Stimulated activated effector memory CD8-positive, alpha-beta T cell treated with anti-CD3 and anti-CD28 coated beads, Interleukin-12 subunit alpha, Interleukin-12 subunit beta, amount 100 ng/mL, for 72 hours (primary cell): ENCODE measurements at regions not wholly inside any gene's neighbourhood (a gene's known extent, or its start where the extent isn't known, plus 50 kb on each side); places are given as distances from the start of the nearest gene placed in this dataset.

Experiments
- ATAC-seq: fragments of 150-1000 bp; cut with Tn5 transposase; 2 replicates; pipeline ENCODE4 v1.10.0; 2021
- DNase-seq, 2 donors: peaks; one replicate each; pipeline ENCODE4 v3.0.0; 2021 to 2022; ENCODE audit warnings: low spot score in 2 of 2
- H3K27ac Mint-ChIP-seq: one replicate; pipeline ENCODE4 v1.8.0; 2022; ENCODE audit warnings: mild to moderate bottlenecking, mixed read lengths
- H3K36me3 Mint-ChIP-seq: one replicate; pipeline ENCODE4 v1.8.0; 2022; ENCODE audit warnings: mild to moderate bottlenecking, mixed read lengths
- H3K4me1 Mint-ChIP-seq: one replicate; pipeline ENCODE4 v1.8.0; 2022; ENCODE audit warnings: mixed read lengths
- H3K4me3 Mint-ChIP-seq: one replicate; pipeline ENCODE4 v1.8.0; 2022; ENCODE audit warnings: mild to moderate bottlenecking, mixed read lengths
- H3K9me3 Mint-ChIP-seq: one replicate; pipeline ENCODE4 v1.8.0; 2022; ENCODE audit warnings: mixed read lengths

DNA sequence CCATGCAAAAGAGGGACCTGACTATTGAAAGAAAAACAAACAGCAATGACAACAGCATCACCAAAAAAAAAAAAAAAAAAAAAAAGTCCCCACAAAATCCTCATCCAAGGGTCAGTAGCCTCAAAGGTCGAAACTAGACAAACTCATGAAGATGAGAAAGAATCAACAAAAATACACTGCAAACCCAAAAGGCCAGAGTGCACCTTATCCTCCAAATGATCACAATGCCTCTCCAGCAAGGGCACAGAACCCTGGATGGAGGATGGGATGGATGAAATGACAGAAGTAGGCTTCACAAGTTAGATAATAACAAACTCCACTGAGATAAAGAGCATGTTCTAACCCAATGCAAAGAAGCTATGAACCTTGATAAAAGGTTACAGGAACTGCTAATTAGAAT is 250.4 kb upstream of the GRAMD2B start:
- no peaks in the 10 kb centered on the region for H3K36me3 Mint-ChIP-seq
- H3K27ac Mint-ChIP-seq: no peak overlapping the region
- ATAC-seq (no peak), DNase-seq (no peak)
- peaks cover 35% of the 10 kb centered on the region for H3K9me3 Mint-ChIP-seq
- no peak overlapping the region for H3K4me3 Mint-ChIP-seq
- H3K4me1 Mint-ChIP-seq: no peaks in the 10 kb centered on the region

DNA sequence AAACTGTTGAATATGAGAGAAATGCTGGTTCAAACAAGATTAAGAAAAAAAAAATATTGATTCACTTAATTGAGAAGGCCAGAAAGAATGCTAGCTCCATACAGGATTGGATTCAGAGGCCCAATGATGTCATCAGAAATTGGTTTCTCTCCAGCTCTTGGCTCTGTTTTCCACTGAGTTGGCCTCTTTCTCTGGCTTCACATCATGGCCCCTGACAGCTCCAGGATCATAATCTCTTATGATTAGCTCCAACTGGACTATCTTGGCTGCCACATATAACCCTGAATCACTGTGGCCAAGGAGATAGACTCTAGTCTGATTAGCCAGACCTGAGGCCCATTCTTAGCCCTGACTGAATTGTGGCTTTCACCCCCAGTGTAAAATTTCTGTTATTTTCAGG is 244.7 kb upstream of the GRAMD2B start:
- DNase-seq (no peak), ATAC-seq (no peak)
- Mint-ChIP-seq H3K36me3 (no peaks in the 10 kb centered on the region), H3K4me1 (no peaks in the 10 kb centered on the region), H3K27ac (no peak overlapping the region), H3K9me3 (peaks cover 24% of the 10 kb centered on the region), H3K4me3 (no peak overlapping the region)

DNA sequence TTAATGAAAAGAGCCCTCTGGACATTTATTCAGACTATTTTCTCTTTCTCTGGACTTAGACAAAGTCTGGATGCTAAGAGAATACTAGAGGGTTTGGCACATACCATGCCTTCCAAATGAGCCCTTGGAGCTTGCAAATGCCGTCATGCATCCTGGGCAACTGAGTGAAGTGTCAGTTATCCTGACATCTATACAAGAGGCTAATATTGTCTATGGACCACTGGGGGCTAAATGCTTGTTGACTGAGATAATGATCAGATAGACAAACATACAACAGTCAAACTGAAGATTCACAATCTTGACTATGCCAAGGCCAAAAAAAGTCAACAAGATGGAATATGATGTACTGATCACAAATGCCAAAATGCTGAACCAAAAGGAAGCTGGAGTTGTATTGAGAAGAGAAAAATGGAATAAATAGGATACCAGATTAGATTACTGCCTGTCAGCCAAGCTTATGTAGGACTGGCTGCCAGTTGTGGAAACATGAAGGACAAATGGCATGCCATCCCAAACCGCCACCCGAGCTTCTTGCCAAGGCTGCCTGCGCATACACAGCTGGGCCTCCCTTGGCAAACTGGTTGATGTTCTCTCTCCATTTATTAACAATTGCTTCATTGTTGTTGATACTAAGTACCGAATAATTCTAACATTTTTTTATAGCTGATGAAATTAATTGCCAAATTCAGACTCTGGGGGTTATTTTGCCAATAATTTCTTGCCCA is 240.1 kb upstream of the GRAMD2B start:
- no peak for DNase-seq
- Mint-ChIP-seq H3K27ac (no peak overlapping the region), H3K9me3 (peaks cover 12% of the 10 kb centered on the region), H3K4me1 (no peaks in the 10 kb centered on the region), H3K4me3 (no peak overlapping the region), H3K36me3 (no peaks in the 10 kb centered on the region)
- ATAC-seq: no peak

DNA sequence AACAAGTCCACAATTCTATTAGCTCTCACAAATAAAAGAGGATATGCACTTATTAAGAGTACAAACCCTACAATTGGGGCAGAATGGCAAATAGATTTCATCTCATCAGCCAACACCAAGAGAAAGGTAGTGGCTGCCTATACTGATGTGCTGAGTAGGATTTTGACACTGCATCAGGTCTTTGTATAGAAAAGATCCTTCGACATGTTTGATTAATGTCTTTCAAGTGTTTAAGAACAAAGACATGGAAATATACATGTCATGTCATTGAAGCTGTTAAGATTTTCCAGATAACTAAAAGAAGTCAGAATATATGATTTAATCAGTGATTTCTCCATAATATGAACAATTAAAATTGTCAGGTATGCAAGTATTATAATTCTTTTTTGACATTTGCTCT is 238.7 kb upstream of the GRAMD2B start:
- no peaks in the 10 kb centered on the region for H3K36me3 Mint-ChIP-seq
- DNase-seq (no peak), ATAC-seq (no peak)
- no peak overlapping the region for H3K27ac Mint-ChIP-seq
- no peak overlapping the region for H3K4me3 Mint-ChIP-seq
- no peaks in the 10 kb centered on the region for H3K4me1 Mint-ChIP-seq
- H3K9me3 Mint-ChIP-seq: peaks cover 12% of the 10 kb centered on the region

DNA sequence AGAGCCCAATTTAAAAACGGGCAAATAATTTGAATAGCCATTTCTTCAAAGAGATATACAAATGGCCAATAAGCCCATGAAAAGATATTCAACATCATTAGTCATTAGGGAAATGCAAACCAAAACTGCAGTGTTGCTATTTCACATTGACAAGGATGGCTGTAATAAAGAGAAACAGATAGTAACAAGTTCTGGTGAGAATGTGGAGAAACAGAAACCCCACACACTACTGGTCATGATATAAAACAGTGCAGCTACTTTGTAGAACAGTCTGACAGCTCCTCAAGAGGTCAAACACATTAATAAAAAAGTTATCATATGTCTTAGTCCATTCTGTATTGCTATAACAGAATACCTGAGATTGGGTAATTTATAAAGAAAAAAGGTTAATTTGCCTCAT is 237.0 kb upstream of the GRAMD2B start:
- H3K4me3 Mint-ChIP-seq: no peak overlapping the region
- H3K9me3 Mint-ChIP-seq: peaks cover 10% of the 10 kb centered on the region
- ATAC-seq (no peak), DNase-seq (no peak)
- H3K27ac Mint-ChIP-seq: no peak overlapping the region
- H3K36me3 Mint-ChIP-seq: no peaks in the 10 kb centered on the region
- no peaks in the 10 kb centered on the region for H3K4me1 Mint-ChIP-seq

DNA sequence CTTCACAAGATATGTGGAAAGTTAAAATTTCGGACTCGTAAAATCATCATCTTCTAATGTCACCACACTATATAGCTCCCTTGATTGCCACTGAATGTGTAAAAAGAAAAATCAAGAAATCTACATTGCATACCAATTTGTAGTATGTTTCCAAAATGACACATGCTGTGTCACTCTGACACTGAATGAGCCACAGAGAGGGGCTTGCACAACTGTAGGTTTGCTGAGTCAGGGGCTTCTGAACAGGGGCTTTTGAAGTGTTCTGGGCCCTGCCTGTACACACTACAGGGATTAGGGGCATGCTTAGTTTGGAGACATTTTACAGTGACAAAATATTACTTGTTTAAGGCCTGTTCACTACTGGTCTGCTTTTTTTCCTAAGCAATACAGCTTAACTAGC is 234.4 kb upstream of the GRAMD2B start:
- H3K9me3 Mint-ChIP-seq: peaks cover 4% of the 10 kb centered on the region
- no peak for DNase-seq
- H3K36me3 Mint-ChIP-seq: no peaks in the 10 kb centered on the region
- H3K4me1 Mint-ChIP-seq: no peaks in the 10 kb centered on the region
- H3K27ac Mint-ChIP-seq: no peak overlapping the region
- no peak overlapping the region for H3K4me3 Mint-ChIP-seq
- no peak for ATAC-seq

DNA sequence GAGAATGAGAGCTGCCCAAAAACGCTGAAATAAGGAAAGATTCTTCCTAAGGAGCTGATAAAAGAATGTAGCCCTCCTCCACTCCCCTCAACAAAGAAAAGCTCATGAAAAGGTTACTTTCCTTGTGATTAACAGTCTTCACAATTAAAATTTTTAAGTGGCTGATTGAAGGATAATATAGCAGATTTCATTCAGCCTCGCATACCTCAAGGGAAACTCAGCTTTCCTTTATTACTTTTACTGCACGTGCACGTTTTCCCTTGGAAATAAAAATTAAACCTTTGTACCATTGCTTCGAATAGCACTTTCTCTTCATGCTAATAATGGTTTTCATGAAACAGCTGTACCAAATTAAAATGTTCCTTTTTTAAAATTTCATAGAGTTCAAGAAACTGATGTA is 234.0 kb upstream of the GRAMD2B start:
- Mint-ChIP-seq H3K36me3 (no peaks in the 10 kb centered on the region), H3K27ac (no peak overlapping the region), H3K4me3 (no peak overlapping the region), H3K4me1 (no peaks in the 10 kb centered on the region), H3K9me3 (peaks cover 4% of the 10 kb centered on the region)
- no peak for ATAC-seq
- DNase-seq: no peak

DNA sequence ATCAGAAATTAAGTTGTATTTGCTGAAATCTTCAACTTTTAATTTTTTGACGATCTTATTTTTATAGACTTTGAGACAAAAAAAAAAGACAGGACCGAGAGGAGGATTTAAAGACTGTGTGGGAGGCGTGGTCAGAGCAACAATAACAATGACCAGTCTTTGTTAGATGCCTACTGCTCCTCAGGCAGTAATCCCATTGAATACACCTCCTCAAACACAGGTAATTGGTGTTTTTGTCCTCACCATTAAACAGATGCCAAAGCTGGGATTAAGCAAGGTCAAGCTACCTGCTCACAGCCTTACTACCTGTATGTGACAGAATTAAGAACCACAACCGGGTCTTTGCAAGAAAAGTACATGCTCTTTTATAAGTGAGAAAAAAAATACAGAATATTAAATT is 233.3 kb upstream of the GRAMD2B start:
- H3K9me3 Mint-ChIP-seq: peaks cover 4% of the 10 kb centered on the region
- ATAC-seq: no peak
- H3K36me3 Mint-ChIP-seq: no peaks in the 10 kb centered on the region
- no peak overlapping the region for H3K4me3 Mint-ChIP-seq
- H3K27ac Mint-ChIP-seq: no peak overlapping the region
- H3K4me1 Mint-ChIP-seq: no peaks in the 10 kb centered on the region
- no peak for DNase-seq

DNA sequence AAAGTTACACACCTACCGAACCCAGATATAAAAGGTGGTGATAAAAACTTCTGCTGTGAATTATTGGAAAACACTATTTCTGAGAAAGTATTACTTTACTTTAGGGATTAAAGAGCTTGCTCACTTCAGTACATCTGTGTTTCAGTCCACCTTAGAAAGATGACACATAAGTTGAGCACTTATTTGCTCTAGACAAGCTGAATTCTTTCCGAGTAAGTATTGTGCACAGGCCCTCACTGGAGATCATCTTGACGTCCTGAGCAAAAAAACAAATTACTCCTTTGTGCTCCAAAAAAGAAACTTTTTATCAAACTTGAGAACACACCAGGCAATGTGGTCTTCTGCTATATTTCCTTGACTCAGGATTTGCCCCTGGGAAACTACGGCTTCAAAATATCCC is 231.0 kb upstream of the GRAMD2B start:
- Mint-ChIP-seq H3K4me1 (no peaks in the 10 kb centered on the region), H3K9me3 (no peaks in the 10 kb centered on the region), H3K27ac (no peak overlapping the region), H3K4me3 (no peak overlapping the region), H3K36me3 (no peaks in the 10 kb centered on the region)
- DNase-seq (no peak), ATAC-seq (no peak)

DNA sequence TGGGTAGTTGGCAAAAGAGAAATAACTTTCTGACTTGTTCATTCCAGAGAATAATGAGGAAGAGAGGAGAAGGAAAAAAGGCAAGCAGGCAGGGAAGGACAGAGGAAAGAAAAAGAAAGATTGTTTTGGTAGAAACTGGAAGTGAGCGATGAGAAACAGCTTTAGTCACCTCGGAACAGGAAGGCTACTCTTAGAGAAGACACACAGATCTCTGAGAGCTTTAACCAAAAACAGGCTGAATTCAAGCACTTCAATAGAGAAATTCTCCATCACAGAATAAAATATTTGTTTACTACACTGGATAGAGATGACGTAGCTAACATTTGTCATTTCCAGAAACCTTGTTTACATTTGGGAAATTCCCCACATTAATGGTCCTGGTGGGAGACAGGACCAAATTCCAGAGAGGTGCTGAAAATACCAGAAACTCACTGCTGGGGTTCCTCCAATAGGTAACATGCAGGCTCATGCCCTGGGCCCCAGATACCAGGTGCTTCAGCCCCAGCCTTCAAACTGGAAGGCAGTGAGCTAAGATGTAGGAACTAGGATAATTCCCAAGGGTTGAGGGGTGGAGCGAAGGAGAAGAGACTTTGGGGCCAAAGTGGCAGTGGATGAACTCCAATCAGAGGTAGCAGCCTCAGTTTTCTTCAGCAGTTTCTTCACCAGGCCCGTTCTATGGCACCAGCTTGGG is 227.7 kb upstream of the GRAMD2B start:
- no peaks in the 10 kb centered on the region for H3K9me3 Mint-ChIP-seq
- no peaks in the 10 kb centered on the region for H3K36me3 Mint-ChIP-seq
- no peak overlapping the region for H3K27ac Mint-ChIP-seq

DNA sequence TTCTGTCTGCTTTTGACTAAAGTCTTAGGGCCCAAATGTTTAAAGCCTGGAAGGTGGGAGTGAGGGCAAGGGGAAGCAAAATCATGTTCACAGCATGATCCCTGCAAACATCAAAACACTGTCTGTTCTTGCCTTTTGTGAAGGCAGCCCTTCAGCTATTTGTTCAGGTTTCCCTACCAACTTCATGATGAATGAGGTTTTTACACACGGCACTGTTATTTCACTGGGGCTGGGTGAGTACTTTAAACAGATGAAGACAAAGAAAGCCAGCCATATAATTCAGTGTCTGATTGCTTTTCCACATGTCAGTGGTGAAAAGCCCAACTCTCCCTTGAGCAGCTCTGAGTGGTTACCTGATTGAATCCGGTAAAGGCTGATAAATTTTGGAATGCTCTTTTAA is 224.7 kb upstream of the GRAMD2B start:
- Mint-ChIP-seq H3K4me1 (no peaks in the 10 kb centered on the region), H3K27ac (no peak overlapping the region), H3K4me3 (no peak overlapping the region), H3K9me3 (peaks cover 6% of the 10 kb centered on the region), H3K36me3 (no peaks in the 10 kb centered on the region)
- no peak for DNase-seq
- ATAC-seq: no peak

More for the DNA sequence above, 227.7 kb upstream of the GRAMD2B start:
- ATAC-seq (no peak), DNase-seq (no peak)
- Mint-ChIP-seq H3K4me1 (no peaks in the 10 kb centered on the region), H3K4me3 (no peak overlapping the region)

DNA sequence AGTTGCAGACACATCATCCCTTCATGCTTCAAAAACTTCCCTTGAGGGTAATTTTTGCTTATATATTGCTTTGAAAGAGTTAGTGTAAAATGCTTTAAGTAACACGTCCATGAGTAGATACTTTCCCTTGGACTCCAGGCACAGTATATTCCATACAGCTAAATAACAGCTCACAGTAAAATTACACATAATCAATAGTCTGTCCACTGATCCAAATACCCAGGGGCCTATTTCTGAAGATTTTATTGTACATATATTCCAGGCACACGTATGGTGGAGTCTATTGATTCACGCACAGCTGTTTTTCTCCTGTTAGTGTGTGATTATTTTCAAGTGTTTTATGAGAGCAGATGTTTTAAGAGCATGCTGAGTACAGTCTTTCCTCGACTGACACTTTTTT is 223.7 kb upstream of the GRAMD2B start:
- H3K27ac Mint-ChIP-seq: no peak overlapping the region
- DNase-seq (no peak), ATAC-seq (no peak)
- peaks cover 6% of the 10 kb centered on the region for H3K9me3 Mint-ChIP-seq
- no peaks in the 10 kb centered on the region for H3K36me3 Mint-ChIP-seq
- H3K4me1 Mint-ChIP-seq: no peaks in the 10 kb centered on the region
- H3K4me3 Mint-ChIP-seq: no peak overlapping the region

DNA sequence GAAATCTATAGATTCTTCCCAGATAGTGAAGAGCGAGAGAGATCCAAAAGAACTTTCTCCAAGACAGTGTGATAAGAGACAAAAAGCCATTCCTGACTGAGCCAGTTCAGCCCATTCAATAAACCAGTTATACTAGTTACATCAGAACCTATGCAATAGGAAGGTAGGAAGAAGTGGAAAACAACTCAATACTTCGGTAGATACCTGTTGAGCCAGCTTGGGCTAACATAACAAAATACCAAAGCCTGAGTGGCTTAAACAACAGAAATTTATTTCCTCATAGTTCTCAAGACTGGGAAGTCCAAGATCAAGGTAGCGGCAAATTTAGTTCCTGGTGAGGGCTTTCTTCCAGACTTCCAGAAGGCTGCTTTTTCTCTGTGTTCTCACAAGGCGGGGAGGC is 214.5 kb upstream of the GRAMD2B start:
- H3K36me3 Mint-ChIP-seq: no peaks in the 10 kb centered on the region
- no peak for DNase-seq
- no peak for ATAC-seq
- H3K27ac Mint-ChIP-seq: no peak overlapping the region
- no peaks in the 10 kb centered on the region for H3K4me1 Mint-ChIP-seq
- no peak overlapping the region for H3K4me3 Mint-ChIP-seq
- H3K9me3 Mint-ChIP-seq: peaks cover 9% of the 10 kb centered on the region

DNA sequence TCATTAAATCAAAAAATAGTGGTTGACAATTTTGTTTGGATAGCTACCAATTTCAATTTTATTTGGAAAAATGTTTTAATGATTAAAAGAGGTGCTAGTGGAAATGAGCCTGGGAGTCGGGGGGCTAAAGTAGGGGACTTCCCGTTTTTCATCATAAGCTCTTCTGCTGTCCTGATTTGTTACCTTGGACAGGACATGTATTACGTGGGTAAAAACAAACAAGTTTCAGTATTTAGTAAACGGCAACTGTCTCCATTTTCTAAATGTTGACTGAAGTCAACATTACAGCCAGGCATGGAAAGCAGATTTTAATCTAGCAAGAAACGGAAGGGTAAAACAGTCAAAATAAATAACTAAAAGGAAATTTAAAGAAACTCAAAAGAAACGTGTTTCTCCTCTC is 212.3 kb upstream of the GRAMD2B start:
- Mint-ChIP-seq H3K4me3 (no peak overlapping the region), H3K36me3 (no peaks in the 10 kb centered on the region), H3K4me1 (no peaks in the 10 kb centered on the region), H3K9me3 (peaks cover 2% of the 10 kb centered on the region), H3K27ac (no peak overlapping the region)
- DNase-seq (no peak), ATAC-seq (no peak)

DNA sequence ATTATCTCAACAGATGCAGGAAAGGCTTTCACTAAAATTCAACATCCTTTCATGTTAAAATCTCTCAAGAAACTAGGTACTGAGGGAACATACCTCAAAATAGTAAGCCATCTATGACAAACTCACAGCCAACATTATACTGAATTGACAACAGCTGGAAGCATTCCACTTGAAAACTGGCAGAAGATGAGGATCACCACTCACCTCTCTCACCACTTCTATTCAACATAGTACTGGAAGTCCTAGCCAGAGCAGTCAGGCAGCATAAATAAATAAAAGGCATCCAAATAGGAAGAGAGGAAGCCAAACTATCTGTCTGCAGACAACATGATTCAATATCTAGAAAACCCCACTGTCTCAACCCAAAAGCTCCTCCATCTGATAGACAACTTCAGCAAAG is 203.6 kb upstream of the GRAMD2B start:
- Mint-ChIP-seq H3K27ac (no peak overlapping the region), H3K4me3 (no peak overlapping the region), H3K9me3 (peaks cover 5% of the 10 kb centered on the region), H3K36me3 (no peaks in the 10 kb centered on the region), H3K4me1 (no peaks in the 10 kb centered on the region)
- DNase-seq (no peak), ATAC-seq (no peak)

DNA sequence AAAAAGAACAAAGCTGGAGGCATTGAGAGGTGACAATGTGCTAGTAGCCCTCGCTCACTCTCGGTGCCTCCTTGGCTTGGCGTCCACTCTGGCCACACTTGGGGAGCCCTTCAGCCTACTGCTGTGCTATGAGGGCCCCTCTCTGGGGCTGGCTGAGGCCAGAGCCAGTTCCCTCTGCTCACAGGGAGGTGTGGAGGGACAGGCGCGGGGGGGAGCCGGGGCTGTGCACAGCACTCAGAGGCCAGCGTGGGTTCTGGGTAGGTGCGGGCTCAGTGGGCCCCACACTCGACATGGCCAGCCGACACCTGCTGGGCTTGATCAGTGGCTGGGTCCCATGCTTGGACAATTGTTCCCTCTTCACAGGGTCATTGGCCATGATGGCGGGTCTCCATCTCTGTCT is 202.5 kb upstream of the GRAMD2B start:
- ATAC-seq (no peak), DNase-seq (no peak)
- H3K27ac Mint-ChIP-seq: no peak overlapping the region
- no peak overlapping the region for H3K4me3 Mint-ChIP-seq
- no peaks in the 10 kb centered on the region for H3K36me3 Mint-ChIP-seq
- peaks cover 5% of the 10 kb centered on the region for H3K9me3 Mint-ChIP-seq
- no peaks in the 10 kb centered on the region for H3K4me1 Mint-ChIP-seq
